Activated naive CD4-positive, alpha-beta T cell treated with anti-CD3 and anti-CD28 coated beads, Interleukin-2, amount 10 ng/mL, durations not matched to agents 7 days and 5 days (primary cell): ENCODE measurements at regions not wholly inside any gene's neighbourhood (a gene's known extent, or its start where the extent isn't known, plus 50 kb on each side); places are given as distances from the start of the nearest gene placed in this dataset.

Source experiments
- CTCF ChIA-PET: fragments of 350-600 bp; sonication (Branson Sonifier 250); formaldehyde crosslinking; loops from one replicate; lab custom pipeline; 2021; ENCODE audit warnings: antibody characterized with exemption; lab: Charles Lee
- DNase-seq: peaks from one replicate; pipeline ENCODE4 v3.0.0-alpha.2; 2020
- H3K27ac Mint-ChIP-seq: one replicate; pipeline ENCODE4 v1.8.0; 2021; ENCODE audit warnings: mild to moderate bottlenecking, moderate library complexity, mixed read lengths
- H3K27me3 Mint-ChIP-seq: one replicate; pipeline ENCODE4 v1.8.0; 2021; ENCODE audit warnings: mild to moderate bottlenecking, mixed read lengths
- H3K36me3 Mint-ChIP-seq: one replicate; pipeline ENCODE4 v1.8.0; 2021; ENCODE audit warnings: mixed read lengths
- H3K4me1 Mint-ChIP-seq: one replicate; pipeline ENCODE4 v1.8.0; 2021; ENCODE audit warnings: mixed read lengths
- H3K4me3 Mint-ChIP-seq: one replicate; pipeline ENCODE4 v1.8.0; 2021; ENCODE audit warnings: mild to moderate bottlenecking, moderate library complexity, mixed read lengths
- H3K9me3 Mint-ChIP-seq: one replicate; pipeline ENCODE4 v1.8.0; 2021; ENCODE audit warnings: mixed read lengths

DNA sequence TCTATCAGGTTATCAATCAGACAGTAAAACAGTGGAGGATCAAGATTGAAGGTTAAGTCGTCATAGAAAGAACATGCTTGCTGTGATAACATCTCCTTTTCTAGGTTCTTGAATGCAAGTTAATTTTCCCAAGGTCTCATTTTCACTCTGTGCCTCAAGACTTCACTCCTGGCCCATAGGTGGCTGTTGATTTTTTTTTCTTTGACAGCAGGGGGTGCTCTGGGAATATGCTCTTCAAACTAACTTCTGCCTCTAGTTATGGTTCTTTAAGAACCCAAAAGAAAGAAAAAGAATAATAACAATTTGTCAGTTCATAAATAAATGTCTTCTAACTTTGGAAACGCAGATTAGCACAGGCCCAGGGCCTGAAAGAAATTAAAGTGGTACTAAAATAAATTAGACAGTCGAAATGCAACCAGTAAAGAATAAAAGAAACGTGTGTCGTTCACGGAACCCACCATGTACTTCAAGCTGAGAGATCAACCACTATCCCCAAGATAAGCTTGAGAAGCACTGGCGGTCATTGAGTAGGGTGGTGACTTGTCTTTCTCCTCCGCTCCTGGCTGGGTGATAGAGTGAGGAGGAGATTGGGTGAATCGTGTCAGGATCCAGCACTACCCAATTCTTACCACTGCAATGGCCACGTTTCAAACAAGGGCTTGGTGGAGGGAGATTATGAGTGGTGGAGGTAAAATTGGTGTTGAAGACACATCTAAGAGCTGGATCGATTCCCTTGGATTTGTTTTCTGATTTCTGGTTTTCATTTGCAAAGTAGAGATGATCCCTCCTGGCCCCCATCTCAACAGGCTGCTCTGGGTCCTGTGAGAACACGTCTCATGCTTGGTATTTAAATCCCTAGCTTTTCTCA lies 93.4 kb upstream of the IRX4 start:
- Mint-ChIP-seq H3K9me3 (no peaks in the 10 kb centered on the region), H3K36me3 (no peaks in the 10 kb centered on the region), H3K27ac (no peak overlapping the region), H3K27me3 (peaks cover 21% of the 10 kb centered on the region), H3K4me1 (no peaks in the 10 kb centered on the region), H3K4me3 (no peak overlapping the region)
- DNase-seq, result no peak
- CTCF ChIA-PET, result interaction anchor here (1.3 kb wide), 1 partner anchor 10 kb away, joined by 3 read pairs; no protein-coding TSS in a partner anchor

DNA sequence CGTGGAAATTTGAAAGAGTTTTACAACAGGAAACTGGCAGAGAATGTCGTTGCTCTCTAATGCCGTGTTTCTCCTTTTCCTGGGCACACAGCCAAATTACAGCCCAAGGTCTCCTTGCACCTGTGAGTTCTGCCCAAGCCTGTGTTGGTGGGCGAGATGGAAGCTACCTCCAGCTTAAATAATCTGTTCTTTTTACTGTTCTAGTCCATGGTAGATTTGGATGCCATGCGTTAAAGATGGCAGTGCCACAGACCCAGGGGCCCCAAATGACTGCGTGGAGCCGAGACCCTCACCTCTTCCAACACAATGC lies 92.6 kb upstream of the IRX4 start:
- H3K4me1 Mint-ChIP-seq, result no peaks in the 10 kb centered on the region
- no peak overlapping the region for H3K4me3 Mint-ChIP-seq
- H3K27ac Mint-ChIP-seq, result no peak overlapping the region
- DNase-seq, result no peak
- peaks cover 21% of the 10 kb centered on the region for H3K27me3 Mint-ChIP-seq
- H3K9me3 Mint-ChIP-seq, result no peaks in the 10 kb centered on the region
- H3K36me3 Mint-ChIP-seq, result no peaks in the 10 kb centered on the region
- CTCF ChIA-PET, result interaction anchor here (1.3 kb wide), 1 partner anchor 9 kb away, joined by 3 read pairs; no protein-coding TSS in a partner anchor

DNA sequence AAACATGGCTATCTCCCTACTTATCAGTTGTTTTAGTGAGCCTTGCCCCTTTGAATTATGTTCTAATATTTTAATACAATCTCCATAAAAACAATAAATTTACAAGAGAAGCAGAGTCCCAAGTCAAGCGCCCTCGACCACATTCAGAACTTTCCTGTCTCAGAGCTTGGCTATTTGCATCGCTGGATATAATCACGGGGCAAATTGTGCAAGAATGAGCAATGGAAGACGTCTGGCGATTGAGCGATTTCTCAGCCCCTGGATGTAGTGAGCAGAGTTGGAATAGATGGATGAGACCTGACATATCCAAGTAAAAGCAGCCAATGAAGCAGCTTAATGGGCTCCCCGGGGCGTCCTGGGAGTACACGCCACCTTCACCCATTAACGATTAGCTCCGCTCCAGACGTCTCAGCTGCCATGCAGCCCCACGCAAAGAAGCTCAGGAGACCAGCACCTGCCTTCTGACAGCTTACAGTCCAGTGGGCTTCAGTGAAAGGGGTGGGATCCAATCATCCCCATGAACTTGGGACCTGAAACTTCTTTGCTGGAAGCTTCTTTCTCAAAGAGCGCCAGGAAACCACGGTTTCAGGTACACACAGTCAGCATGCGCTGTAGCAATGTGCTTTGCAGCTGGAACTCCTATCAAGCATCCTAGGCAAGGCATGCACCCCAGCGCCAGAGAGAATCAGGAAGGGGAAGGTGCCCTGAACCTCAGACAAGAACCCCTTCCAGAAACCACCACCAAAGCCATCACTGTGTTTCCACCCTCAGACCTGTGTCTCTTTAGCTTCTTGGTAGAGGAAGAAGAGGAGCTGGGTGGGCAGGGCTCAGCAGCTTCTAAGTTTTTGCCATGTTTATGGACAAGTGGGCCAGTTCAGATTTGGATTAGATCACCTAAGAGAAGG lies 92.0 kb upstream of the IRX4 start:
- no peaks in the 10 kb centered on the region for H3K9me3 Mint-ChIP-seq
- H3K4me1 Mint-ChIP-seq, result no peaks in the 10 kb centered on the region
- no peaks in the 10 kb centered on the region for H3K36me3 Mint-ChIP-seq
- H3K27me3 Mint-ChIP-seq, result peaks cover 21% of the 10 kb centered on the region
- CTCF ChIA-PET, result interaction anchor here (1.3 kb wide), 1 partner anchor 9 kb away, joined by 3 read pairs; no protein-coding TSS in a partner anchor
- H3K4me3 Mint-ChIP-seq, result no peak overlapping the region
- no peak for DNase-seq
- no peak overlapping the region for H3K27ac Mint-ChIP-seq

DNA sequence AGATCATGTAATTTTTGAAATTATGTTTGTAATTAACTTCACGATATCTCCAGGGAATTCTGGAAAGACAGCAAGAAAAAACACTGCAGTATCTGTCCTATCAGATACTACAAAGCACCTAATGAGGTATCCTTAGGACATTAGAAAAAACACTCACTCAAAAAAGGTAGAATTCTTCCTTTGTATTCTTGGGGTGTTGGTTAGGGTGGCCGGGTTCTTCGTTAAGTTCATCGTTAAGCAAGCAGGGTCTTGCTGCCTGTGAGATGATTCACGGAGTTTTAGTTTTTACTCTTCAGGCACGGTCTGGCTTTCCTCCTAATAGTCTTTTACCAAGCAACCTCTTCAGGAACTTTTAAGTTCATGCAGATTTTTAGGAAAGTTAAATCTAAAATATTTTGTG lies 91.4 kb upstream of the IRX4 start:
- Mint-ChIP-seq H3K9me3 (no peaks in the 10 kb centered on the region), H3K36me3 (no peaks in the 10 kb centered on the region), H3K4me3 (no peak overlapping the region), H3K27ac (no peak overlapping the region), H3K27me3 (peaks cover 21% of the 10 kb centered on the region), H3K4me1 (no peaks in the 10 kb centered on the region)
- DNase-seq, result no peak
- CTCF ChIA-PET, result no interaction called here

DNA sequence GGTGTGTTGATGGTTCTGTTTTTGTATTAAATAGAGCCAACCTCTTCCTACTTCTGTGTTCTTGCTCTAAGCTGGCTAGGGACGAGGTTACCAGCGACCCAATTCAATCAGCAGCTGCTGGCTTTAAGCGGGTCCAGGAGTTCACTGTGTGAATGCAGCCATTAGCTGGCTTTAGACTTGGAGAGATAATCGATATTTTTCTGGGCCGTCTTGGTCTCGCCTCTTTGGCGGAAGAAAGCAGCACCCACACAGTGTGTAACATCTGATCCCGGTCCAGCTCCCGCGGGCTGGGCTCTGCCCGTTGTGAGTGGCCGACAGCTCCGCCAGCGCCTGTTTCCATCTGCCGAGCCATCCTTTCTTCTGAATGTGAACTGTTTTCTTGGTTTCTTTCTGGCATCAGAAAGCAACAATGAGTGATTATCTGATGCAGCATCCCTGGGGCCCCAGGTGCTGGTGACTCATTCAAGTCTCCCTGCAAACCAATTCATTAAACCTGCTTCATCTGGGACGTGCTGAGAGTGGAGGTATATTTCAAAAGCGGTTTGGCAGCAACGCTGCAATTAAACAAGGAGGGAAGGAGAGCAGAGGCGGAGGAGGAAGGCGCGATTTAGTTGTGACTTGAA lies 90.8 kb upstream of the IRX4 start:
- DNase-seq, result no peak
- Mint-ChIP-seq H3K36me3 (no peaks in the 10 kb centered on the region), H3K4me1 (no peaks in the 10 kb centered on the region), H3K27me3 (peaks cover 21% of the 10 kb centered on the region), H3K27ac (no peak overlapping the region), H3K4me3 (no peak overlapping the region), H3K9me3 (no peaks in the 10 kb centered on the region)
- CTCF ChIA-PET, result no interaction called here

DNA sequence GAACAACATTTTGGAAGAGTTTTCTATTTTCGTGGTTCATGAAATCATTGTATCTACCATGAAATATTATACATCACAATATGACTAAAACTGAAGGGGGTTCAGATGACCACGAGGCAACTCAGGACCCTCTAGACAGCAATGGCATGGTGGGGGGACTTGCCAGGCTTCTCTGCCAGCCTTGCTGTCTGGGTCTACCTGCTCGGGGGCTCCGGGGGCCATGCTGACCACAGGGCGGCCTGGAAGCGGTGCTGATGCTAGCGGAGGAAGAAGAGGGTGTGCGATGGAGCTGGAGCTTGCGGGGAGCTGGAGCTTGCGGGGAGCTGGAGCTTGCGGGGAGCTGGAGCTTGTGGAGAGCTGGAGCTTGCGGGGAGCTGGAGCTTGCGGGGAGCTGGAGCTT lies 89.2 kb upstream of the IRX4 start:
- peaks cover 18% of the 10 kb centered on the region for H3K27me3 Mint-ChIP-seq
- no peak overlapping the region for H3K4me3 Mint-ChIP-seq
- no peak overlapping the region for H3K27ac Mint-ChIP-seq
- H3K4me1 Mint-ChIP-seq, result no peaks in the 10 kb centered on the region
- no peaks in the 10 kb centered on the region for H3K36me3 Mint-ChIP-seq
- H3K9me3 Mint-ChIP-seq, result no peaks in the 10 kb centered on the region
- no peak for DNase-seq
- CTCF ChIA-PET, result no interaction called here

DNA sequence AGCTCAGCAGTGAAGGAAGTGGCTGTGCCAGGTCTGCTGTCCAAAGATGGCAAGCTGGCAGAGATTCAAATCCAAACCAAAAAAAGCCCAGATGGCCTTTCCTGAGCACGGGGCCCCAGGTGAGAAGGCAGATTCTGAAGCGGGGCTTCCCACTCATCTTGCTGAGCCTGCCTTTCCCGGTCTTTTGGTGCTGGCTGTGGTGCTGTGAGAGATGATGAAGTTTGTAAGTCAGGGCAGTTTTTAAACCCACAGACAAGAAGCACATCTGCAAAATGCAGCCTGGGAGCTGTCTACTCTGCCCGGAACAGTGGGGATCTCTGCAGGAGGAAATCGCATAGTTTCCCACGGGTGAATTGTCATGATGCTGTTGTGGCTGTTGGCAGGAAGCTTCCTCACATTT lies 85.0 kb upstream of the IRX4 start:
- H3K27ac Mint-ChIP-seq, result no peak overlapping the region
- DNase-seq, result no peak
- H3K9me3 Mint-ChIP-seq, result no peaks in the 10 kb centered on the region
- H3K4me3 Mint-ChIP-seq, result no peak overlapping the region
- peaks cover 13% of the 10 kb centered on the region for H3K27me3 Mint-ChIP-seq
- H3K36me3 Mint-ChIP-seq, result no peaks in the 10 kb centered on the region
- CTCF ChIA-PET, result no interaction called here
- no peaks in the 10 kb centered on the region for H3K4me1 Mint-ChIP-seq

DNA sequence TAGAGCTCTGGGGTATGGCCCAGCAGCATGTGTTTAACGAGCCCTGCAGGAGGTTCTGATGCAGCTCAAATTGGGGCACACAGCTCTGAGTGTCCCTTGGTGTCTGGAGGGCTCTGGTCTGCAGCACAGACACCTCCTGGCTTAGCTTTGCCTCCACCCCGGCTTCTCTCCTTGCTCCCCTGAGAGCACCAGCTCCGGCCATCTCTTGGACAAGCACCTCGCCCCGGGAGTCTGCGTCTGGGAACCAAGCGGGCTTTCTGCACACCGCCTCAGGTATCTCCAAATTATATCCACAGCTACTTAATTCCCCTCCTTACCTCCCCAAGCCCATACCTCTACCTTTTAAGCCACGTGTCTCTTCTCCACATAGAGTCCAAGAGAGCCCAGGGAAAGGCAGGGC lies 83.7 kb upstream of the IRX4 start:
- Mint-ChIP-seq H3K27ac (no peak overlapping the region), H3K27me3 (peaks cover 11% of the 10 kb centered on the region), H3K4me3 (no peak overlapping the region), H3K36me3 (no peaks in the 10 kb centered on the region), H3K9me3 (no peaks in the 10 kb centered on the region), H3K4me1 (no peaks in the 10 kb centered on the region)
- CTCF ChIA-PET, result interaction anchor here (0.8 kb wide), 1 partner anchor 9 kb away, joined by 3 read pairs; no protein-coding TSS in a partner anchor
- DNase-seq, result no peak

DNA sequence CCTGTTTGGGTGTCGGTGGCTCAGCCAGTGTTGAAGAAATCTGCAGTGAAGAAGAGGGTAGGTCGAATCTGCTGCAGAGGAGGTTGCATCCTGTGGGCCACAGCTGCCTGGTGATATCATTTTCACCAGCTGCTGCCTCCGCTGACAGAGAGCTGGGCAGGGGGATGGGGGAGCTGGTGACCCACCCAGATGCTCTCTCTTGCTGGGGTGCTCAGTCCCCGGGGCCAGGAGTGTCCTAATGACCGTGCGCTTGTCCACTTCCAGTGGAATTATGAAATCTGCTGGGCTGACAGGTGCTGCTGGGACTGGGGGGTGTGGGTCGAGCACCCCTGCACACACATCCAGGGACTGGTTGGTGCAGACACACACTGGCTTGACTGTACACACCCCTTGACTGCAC lies 83.2 kb upstream of the IRX4 start:
- Mint-ChIP-seq H3K9me3 (no peaks in the 10 kb centered on the region), H3K36me3 (no peaks in the 10 kb centered on the region)
- CTCF ChIA-PET, result interaction anchor here (0.8 kb wide), 1 partner anchor 10 kb away, joined by 3 read pairs; no protein-coding TSS in a partner anchor

DNA sequence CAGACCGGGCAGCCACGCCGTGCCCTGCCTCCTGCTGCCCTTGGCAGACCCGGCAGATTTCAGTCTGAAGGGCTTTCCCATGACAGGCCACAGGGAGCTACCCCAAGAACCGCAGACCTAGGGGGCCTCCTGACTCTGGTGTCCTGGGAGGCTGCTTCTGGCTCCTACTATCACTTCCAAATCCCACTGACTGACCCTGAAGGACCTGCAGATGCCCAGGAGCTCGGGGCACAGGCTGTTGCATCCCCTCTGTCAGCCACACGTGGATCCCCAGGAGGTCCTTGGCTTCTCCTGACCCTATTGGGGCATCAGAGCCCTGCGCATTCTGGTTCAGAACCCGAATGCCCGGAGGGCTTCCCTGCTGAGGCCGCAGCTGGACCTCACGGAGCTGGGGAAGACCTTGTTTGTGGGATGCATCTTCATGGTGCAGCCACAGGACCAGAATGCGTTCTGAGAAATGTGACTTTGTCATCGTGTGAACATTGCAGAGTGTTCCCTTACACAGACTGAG lies 81.3 kb upstream of the IRX4 start:
- H3K36me3 Mint-ChIP-seq, result no peaks in the 10 kb centered on the region
- no peak overlapping the region for H3K27ac Mint-ChIP-seq
- no peak for DNase-seq
- no peak overlapping the region for H3K4me3 Mint-ChIP-seq
- peaks cover 11% of the 10 kb centered on the region for H3K27me3 Mint-ChIP-seq
- no peaks in the 10 kb centered on the region for H3K4me1 Mint-ChIP-seq
- CTCF ChIA-PET, result no interaction called here
- no peaks in the 10 kb centered on the region for H3K9me3 Mint-ChIP-seq

More for the DNA sequence above, 83.2 kb upstream of the IRX4 start:
- H3K27ac Mint-ChIP-seq, result no peak overlapping the region
- no peaks in the 10 kb centered on the region for H3K4me1 Mint-ChIP-seq
- H3K4me3 Mint-ChIP-seq, result no peak overlapping the region
- H3K27me3 Mint-ChIP-seq, result peaks cover 11% of the 10 kb centered on the region
- DNase-seq, result no peak

DNA sequence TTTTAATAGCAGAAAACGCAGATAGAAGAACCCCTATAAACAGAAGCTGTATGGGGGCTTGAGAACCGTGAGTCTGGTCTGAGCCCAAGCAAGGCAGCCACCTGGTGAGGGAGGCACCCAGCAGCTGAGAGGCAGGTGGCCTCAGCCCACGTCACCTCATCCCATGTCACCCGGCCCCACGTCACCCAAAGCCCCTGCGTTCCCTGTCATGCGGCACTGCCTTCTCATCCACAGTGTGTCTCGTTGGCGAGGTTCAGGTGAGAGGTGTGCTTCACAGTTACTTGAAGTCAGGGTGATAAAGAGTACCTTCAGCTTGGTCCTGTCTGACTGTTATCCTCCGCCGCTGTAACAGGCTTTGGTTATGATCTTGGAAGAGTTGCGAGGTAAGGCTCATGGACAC lies 80.6 kb upstream of the IRX4 start:
- H3K36me3 Mint-ChIP-seq, result no peaks in the 10 kb centered on the region
- peaks cover 11% of the 10 kb centered on the region for H3K27me3 Mint-ChIP-seq
- H3K4me1 Mint-ChIP-seq, result no peaks in the 10 kb centered on the region
- H3K27ac Mint-ChIP-seq, result no peak overlapping the region
- H3K4me3 Mint-ChIP-seq, result no peak overlapping the region
- H3K9me3 Mint-ChIP-seq, result no peaks in the 10 kb centered on the region
- DNase-seq, result no peak
- CTCF ChIA-PET, result no interaction called here

DNA sequence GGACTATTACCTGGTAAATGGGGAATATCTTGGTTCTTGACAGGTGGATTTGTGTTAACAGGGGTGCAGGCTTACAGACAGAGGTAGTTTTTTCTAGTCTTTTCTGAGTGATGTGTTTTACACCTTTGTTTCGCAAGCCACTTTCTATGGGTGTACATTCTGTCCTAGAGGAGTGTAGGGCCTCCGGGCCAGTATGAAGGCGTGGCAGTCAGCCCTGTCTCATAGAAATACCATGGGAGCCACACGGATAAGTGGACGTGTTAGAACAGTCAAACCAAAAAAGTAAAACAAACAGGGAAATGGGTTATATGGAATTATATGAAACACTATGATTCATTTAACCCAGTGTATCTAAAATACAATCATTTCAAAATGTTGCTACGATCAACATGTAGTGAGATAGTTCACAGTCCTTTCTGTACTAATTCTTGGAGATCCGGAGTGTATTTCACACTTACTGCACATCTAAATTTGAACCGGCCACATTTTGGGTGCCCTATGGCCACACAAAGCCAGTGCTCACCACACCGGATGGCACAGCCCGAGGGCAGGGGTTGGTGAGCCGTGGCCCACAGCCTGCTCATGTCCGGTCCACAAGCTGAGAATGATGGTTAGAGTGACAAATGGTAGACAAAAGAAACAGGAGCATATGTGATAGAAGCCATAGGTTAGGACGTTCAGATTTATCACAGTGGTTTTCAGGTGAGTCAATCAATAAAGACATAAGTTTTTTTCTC lies 80.1 kb upstream of the IRX4 start:
- Mint-ChIP-seq H3K27me3 (peaks cover 11% of the 10 kb centered on the region), H3K27ac (no peak overlapping the region), H3K4me1 (no peaks in the 10 kb centered on the region), H3K4me3 (no peak overlapping the region), H3K9me3 (no peaks in the 10 kb centered on the region), H3K36me3 (no peaks in the 10 kb centered on the region)
- CTCF ChIA-PET, result no interaction called here
- DNase-seq, result no peak

DNA sequence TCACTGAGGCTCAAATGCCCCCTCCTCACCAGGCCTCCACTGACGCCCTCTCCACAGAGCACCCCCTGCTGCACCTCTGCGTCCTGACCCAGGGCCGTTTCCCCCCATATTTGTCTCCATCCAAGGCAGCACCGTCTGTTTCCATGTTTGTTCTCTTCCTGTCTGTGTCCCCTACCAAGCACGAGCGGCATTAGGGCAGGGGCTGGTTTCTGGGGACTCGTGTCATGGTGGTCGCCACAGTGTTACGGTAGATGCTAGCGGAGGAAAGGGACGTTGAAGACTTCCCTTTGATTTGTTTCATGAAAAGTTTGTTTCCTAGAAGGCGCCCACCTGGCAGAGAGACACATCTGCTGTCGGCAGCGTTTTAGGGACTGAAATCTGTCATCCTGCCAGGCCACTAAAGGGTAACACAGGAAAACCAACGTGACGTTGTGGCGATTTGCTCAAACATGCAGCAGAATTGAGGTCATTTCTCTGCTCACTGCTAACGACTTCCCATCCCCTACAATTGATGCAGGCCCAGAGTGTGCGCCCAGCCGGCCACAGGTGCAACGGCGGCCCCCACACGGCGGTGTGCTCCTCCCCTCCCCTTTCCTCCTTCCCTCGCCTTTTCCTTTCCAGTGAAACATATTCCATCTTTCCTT lies 79.3 kb upstream of the IRX4 start:
- CTCF ChIA-PET, result no interaction called here
- peaks cover 11% of the 10 kb centered on the region for H3K27me3 Mint-ChIP-seq

More for the DNA sequence above, 79.3 kb upstream of the IRX4 start:
- Mint-ChIP-seq H3K4me3 (no peak overlapping the region), H3K4me1 (no peaks in the 10 kb centered on the region), H3K9me3 (no peaks in the 10 kb centered on the region), H3K36me3 (no peaks in the 10 kb centered on the region), H3K27ac (no peak overlapping the region)
- DNase-seq, result no peak
